Large intestine (tissue), 3 donors: ENCODE measurements at regions not wholly inside any gene's neighbourhood (a gene's known extent, or its start where the extent isn't known, plus 50 kb on each side); places are given as distances from the start of the nearest gene placed in this dataset.

Source experiments
- DNase-seq, 2 donors: peaks; one replicate each; pipeline versions ENCODE4 v3.0.0 to v3.0.0-alpha.2; 2013
- H3K27ac ChIP-seq: one replicate; pipeline ENCODE4 v1.5.1; 2013; ENCODE audit warnings: low read length
- H3K27me3 ChIP-seq: 2 replicates; pipeline ENCODE4 v1.6.1; 2013; ENCODE audit warnings: low read length; ENCODE audit not compliant: control insufficient read depth, insufficient read depth
- H3K36me3 ChIP-seq: 2 replicates; pipeline ENCODE4 v1.6.1; 2013; ENCODE audit warnings: low read length; ENCODE audit not compliant: control insufficient read depth, insufficient read depth
- H3K4me1 ChIP-seq: one replicate; pipeline ENCODE4 v1.6.1; 2013; ENCODE audit warnings: low read length; ENCODE audit not compliant: control insufficient read depth, insufficient read depth
- H3K4me3 ChIP-seq: one replicate; pipeline ENCODE4 v1.5.1; 2013; ENCODE audit warnings: low read length
- H3K9me3 ChIP-seq: one replicate; pipeline ENCODE4 v1.6.1; 2013; ENCODE audit warnings: mild to moderate bottlenecking, low read depth, low read length, moderate library complexity; ENCODE audit not compliant: control insufficient read depth
- WGBS: methylation state at CpG from one replicate; pipeline ENCODE4 v1.1.5; 2013; ENCODE audit warnings: low lambda C conversion rate; ENCODE audit not compliant: insufficient coverage; 5-methylcytosine and 5-hydroxymethylcytosine counted together

GRCh38 chr15:61657461-61657860 lies 402.8 kb downstream of the VPS13C start:
- Histone ChIP-seq H3K9me3 (no peaks in the 10 kb centered on the region), H3K4me1 (no peaks in the 10 kb centered on the region), H3K27ac (no peak overlapping the region), H3K4me3 (no peak overlapping the region), H3K36me3 (no peaks in the 10 kb centered on the region), H3K27me3 (peaks cover 2% of the 10 kb centered on the region)
- DNase-seq = no peak
- 80% methylated on average over 1 of the region's 4 CpGs for WGBS

GRCh38 chr15:61656391-61656790 lies 403.9 kb downstream of the VPS13C start:
- Histone ChIP-seq H3K36me3 (no peaks in the 10 kb centered on the region), H3K4me3 (no peak overlapping the region), H3K27ac (no peak overlapping the region), H3K4me1 (no peaks in the 10 kb centered on the region), H3K27me3 (peaks cover 2% of the 10 kb centered on the region), H3K9me3 (no peaks in the 10 kb centered on the region)
- 100% methylated on average over 4 of the region's 11 CpGs for WGBS
- no peak for DNase-seq

GRCh38 chr15:61655881-61656280 lies 404.4 kb downstream of the VPS13C start:
- WGBS = no CpG with 5 or more reads among the region's 3 CpGs
- H3K27ac ChIP-seq = no peak overlapping the region

GRCh38 chr15:61654918-61655317 lies 405.3 kb downstream of the VPS13C start:
- H3K27ac ChIP-seq = no peak overlapping the region
- WGBS = 83% methylated on average over 1 of the region's 12 CpGs

More at GRCh38 chr15:61655881-61656280, 404.4 kb downstream of the VPS13C start:
- Histone ChIP-seq H3K36me3 (no peaks in the 10 kb centered on the region), H3K4me3 (no peak overlapping the region), H3K4me1 (no peaks in the 10 kb centered on the region), H3K9me3 (no peaks in the 10 kb centered on the region), H3K27me3 (peaks cover 2% of the 10 kb centered on the region)
- no peak for DNase-seq

GRCh38 chr15:61654002-61654740 lies 406.1 kb downstream of the VPS13C start:
- no peak overlapping the region for H3K27ac ChIP-seq
- no CpG with 5 or more reads among the region's 9 CpGs for WGBS

More at GRCh38 chr15:61654918-61655317, 405.3 kb downstream of the VPS13C start:
- Histone ChIP-seq H3K4me3 (no peak overlapping the region), H3K4me1 (no peaks in the 10 kb centered on the region), H3K9me3 (no peaks in the 10 kb centered on the region), H3K36me3 (no peaks in the 10 kb centered on the region), H3K27me3 (no peaks in the 10 kb centered on the region)
- no peak for DNase-seq

GRCh38 chr15:61653110-61653509 lies 407.1 kb downstream of the VPS13C start:
- no peak overlapping the region for H3K27ac ChIP-seq
- no peaks in the 10 kb centered on the region for H3K9me3 ChIP-seq
- DNase-seq = peak; percentile 6 to 12
- H3K27me3 ChIP-seq = no peaks in the 10 kb centered on the region
- no peak overlapping the region for H3K4me3 ChIP-seq
- 100% methylated on average over 2 of the region's 9 CpGs for WGBS
- no peaks in the 10 kb centered on the region for H3K4me1 ChIP-seq
- no peaks in the 10 kb centered on the region for H3K36me3 ChIP-seq

More at GRCh38 chr15:61654002-61654740, 406.1 kb downstream of the VPS13C start:
- Histone ChIP-seq H3K27me3 (no peaks in the 10 kb centered on the region), H3K36me3 (no peaks in the 10 kb centered on the region), H3K4me3 (no peak overlapping the region), H3K9me3 (no peaks in the 10 kb centered on the region), H3K4me1 (no peaks in the 10 kb centered on the region)
- DNase-seq = peak; percentile 36 to 68

- Histone ChIP-seq H3K4me1 (no peaks in the 10 kb centered on the region), H3K27me3 (peaks cover 3% of the 10 kb centered on the region), H3K36me3 (no peaks in the 10 kb centered on the region), H3K4me3 (no peak overlapping the region), H3K27ac (no peak overlapping the region), H3K9me3 (no peaks in the 10 kb centered on the region)
- no peak for DNase-seq
- WGBS = 100% methylated on average over 1 of the region's 3 CpGs
Measured at GRCh38 chr15:61651267-61651666, 409.0 kb downstream of the VPS13C start.

- H3K4me3 ChIP-seq = no peak overlapping the region
- no peak overlapping the region for H3K27ac ChIP-seq
- DNase-seq = no peak
Measured at GRCh38 chr15:61649046-61649445, 411.2 kb downstream of the VPS13C start.

GRCh38 chr15:61644550-61644949 lies 415.4 kb upstream of the RORA start:
- Histone ChIP-seq H3K9me3 (no peaks in the 10 kb centered on the region), H3K4me3 (no peak overlapping the region), H3K36me3 (no peaks in the 10 kb centered on the region), H3K27me3 (peaks cover 4% of the 10 kb centered on the region), H3K27ac (no peak overlapping the region), H3K4me1 (no peaks in the 10 kb centered on the region)
- no peak for DNase-seq
- 90% methylated on average over 3 of the region's 4 CpGs for WGBS

More at GRCh38 chr15:61649046-61649445, 411.2 kb downstream of the VPS13C start:
- H3K9me3 ChIP-seq = no peaks in the 10 kb centered on the region
- H3K27me3 ChIP-seq = peaks cover 3% of the 10 kb centered on the region
- no peaks in the 10 kb centered on the region for H3K4me1 ChIP-seq
- H3K36me3 ChIP-seq = no peaks in the 10 kb centered on the region
- WGBS = no CpG with 5 or more reads among the region's 5 CpGs

- Histone ChIP-seq H3K27me3 (peaks cover 2% of the 10 kb centered on the region), H3K4me3 (no peak overlapping the region), H3K27ac (no peak overlapping the region), H3K36me3 (no peaks in the 10 kb centered on the region), H3K9me3 (no peaks in the 10 kb centered on the region), H3K4me1 (no peaks in the 10 kb centered on the region)
- WGBS = 90% methylated on average over 2 of the region's 6 CpGs
- no peak for DNase-seq
Measured at GRCh38 chr15:61641645-61642044, 412.5 kb upstream of the RORA start.

GRCh38 chr15:61640756-61641155 lies 411.7 kb upstream of the RORA start:
- Histone ChIP-seq H3K36me3 (no peaks in the 10 kb centered on the region), H3K4me1 (no peaks in the 10 kb centered on the region), H3K27me3 (peaks cover 2% of the 10 kb centered on the region), H3K27ac (no peak overlapping the region), H3K9me3 (no peaks in the 10 kb centered on the region), H3K4me3 (no peak overlapping the region)
- DNase-seq = peak in 1 of 2 donors; percentile 22
